Spleen (tissue), 11 donors: ENCODE measurements at regions not wholly inside any gene's neighbourhood (a gene's known extent, or its start where the extent isn't known, plus 50 kb on each side); places are given as distances from the start of the nearest gene placed in this dataset.

ENCODE experiments used
- DNase-seq: peaks from one replicate; pipeline ENCODE4 v3.0.0-alpha.2; 2020
- H3K27ac ChIP-seq, 8 donors: fragments of 200-600 bp; sonication (generic) in 7 of 8; 1 replicate in 4 of 8; 2 replicates in 4 of 8; pipeline versions ENCODE4 v1.5.0 to v1.8.0; 2016 to 2021; ENCODE audit warnings: inconsistent platforms in 4 of 8, mild to moderate bottlenecking in 4 of 8, moderate library complexity in 1 of 8
- H3K27me3 ChIP-seq, 7 donors: fragments of 200-600 bp; sonication (generic) in 6 of 7; replicated peaks in 1 of 7; 1 replicate in 4 of 7; 2 replicates in 3 of 7; pipeline versions ENCODE4 v1.5.0 to v1.8.0; 2016 to 2021; ENCODE audit warnings: inconsistent platforms in 3 of 7, mild to moderate bottlenecking in 1 of 7
- H3K36me3 ChIP-seq, 6 donors: fragments of 200-600 bp; sonication (generic) in 5 of 6; 1 replicate in 4 of 6; 2 replicates in 2 of 6; pipeline versions ENCODE4 v1.5.0 to v1.8.0; 2016 to 2021; ENCODE audit warnings: inconsistent platforms in 2 of 6
- H3K4me1 ChIP-seq, 6 donors: fragments of 200-600 bp; sonication (generic) in 5 of 6; 1 replicate in 3 of 6; 2 replicates in 3 of 6; pipeline versions ENCODE4 v1.5.0 to v1.8.0; 2016 to 2021; ENCODE audit warnings: inconsistent platforms in 3 of 6
- H3K4me3 ChIP-seq, 8 donors: fragments of 200-600 bp; sonication (generic) in 7 of 8; 1 replicate in 4 of 8; 2 replicates in 4 of 8; pipeline versions ENCODE4 v1.5.0 to v1.8.0; 2016 to 2021; ENCODE audit warnings: inconsistent platforms in 4 of 8, mild to moderate bottlenecking in 4 of 8, moderate library complexity in 2 of 8
- H3K9me3 ChIP-seq, 8 donors: fragments of 200-600 bp; sonication (generic) in 7 of 8; 1 replicate in 4 of 8; 2 replicates in 4 of 8; pipeline versions ENCODE4 v1.5.0 to v1.8.0; 2016 to 2021; ENCODE audit warnings: inconsistent platforms in 4 of 8
- POLR2A ChIP-seq, 3 donors: fragments of 450-650 bp; IDR thresholded peaks; one replicate each; pipeline ENCODE4 v1.5.1; 2017; ENCODE audit warnings: antibody characterized with exemption in 3 of 3, mild to moderate bottlenecking in 1 of 3
- POLR2AphosphoS5 ChIP-seq, 3 donors: sonication (generic); formaldehyde crosslinking; IDR thresholded peaks; one replicate each; pipeline ENCODE4 v1.5.1; 2017; ENCODE audit warnings: antibody characterized with exemption in 3 of 3
- WGBS, 5 donors: extraction: QIAGEN DNeasy Blood & Tissue Kit in 3 of 5; methylation state at CpG; one replicate each; pipeline versions ENCODE4 v1.1.5 to v1.1.7; 2013 to 2018; 5-methylcytosine and 5-hydroxymethylcytosine counted together
- intact Hi-C: fragments of 100-400 bp; cut with DNase I; formaldehyde crosslinking; loops from one replicate; pipeline ENCODE4 v1.15.0; 2023; ENCODE audit warnings: low total_unique reads
- TF ChIP-seq, protein P1 (sequence below), 11 experiments: fragments of 200-600 bp in 7 of 11; fragments of 450-650 bp in 4 of 11; sonication (generic) in 4 of 11; IDR thresholded peaks in 8 of 11; conservative IDR thresholded peaks in 3 of 11; 1 replicate in 7 of 11; 2 replicates in 4 of 11; pipeline versions ENCODE4 v1.4.0 to v1.8.0; 2016 to 2021; ENCODE audit warnings: antibody characterized with exemption in 11 of 11, inconsistent platforms in 4 of 11, mild to moderate bottlenecking in 1 of 11
- donor health status: healthy with polysubstance abuse.
- donor health status: DM: no; HTN: no; CAD: no; lungs with moderate emphysema.
- donor health status: DM: no; HTN: no; CAD: no.
- donor health status: Bipolar disorder and iron deficiency.
- donor health status: healthy.
- donor health status: DM: no; HTN: no; CAD: no.
- donor health status: DM: yes; HTN: yes; CAD: no.

DNA sequence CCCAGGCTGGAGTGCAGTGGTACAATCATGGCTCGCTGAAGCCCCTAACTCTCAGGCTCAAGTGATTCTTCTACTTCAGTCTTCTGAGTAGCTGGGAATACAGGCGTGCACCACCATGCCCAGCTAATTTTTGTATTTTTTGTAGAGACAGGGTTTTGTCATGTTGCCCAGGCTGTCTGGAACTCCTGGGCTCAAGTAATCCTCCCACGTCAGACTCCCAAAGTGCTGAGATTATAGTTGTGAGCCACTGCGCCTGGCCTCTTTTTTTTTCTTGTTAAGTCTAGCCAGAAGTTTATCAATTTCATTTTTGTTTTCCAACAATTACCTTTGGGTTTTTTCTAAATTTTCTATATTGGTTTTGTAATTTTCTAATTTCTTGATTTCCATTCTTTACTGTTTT, 100.6 kb downstream of the GC start:
- Histone ChIP-seq H3K4me1 (no peaks in the 10 kb centered on the region), H3K4me3 (no peak overlapping the region), H3K27me3 (peaks cover 0 to 5% (median 0%) of the 10 kb centered on the region in 7 donors), H3K9me3 (no peaks in the 10 kb centered on the region), H3K27ac (no peak overlapping the region), H3K36me3 (no peaks in the 10 kb centered on the region)
- intact Hi-C loops = no loop called here
- TF ChIP-seq POLR2A (IDR thresholded peaks at IDR 0.05) (no peak), POLR2AphosphoS5 (IDR thresholded peaks at IDR 0.05) (no peak)
- TF ChIP-seq, protein P1, sequence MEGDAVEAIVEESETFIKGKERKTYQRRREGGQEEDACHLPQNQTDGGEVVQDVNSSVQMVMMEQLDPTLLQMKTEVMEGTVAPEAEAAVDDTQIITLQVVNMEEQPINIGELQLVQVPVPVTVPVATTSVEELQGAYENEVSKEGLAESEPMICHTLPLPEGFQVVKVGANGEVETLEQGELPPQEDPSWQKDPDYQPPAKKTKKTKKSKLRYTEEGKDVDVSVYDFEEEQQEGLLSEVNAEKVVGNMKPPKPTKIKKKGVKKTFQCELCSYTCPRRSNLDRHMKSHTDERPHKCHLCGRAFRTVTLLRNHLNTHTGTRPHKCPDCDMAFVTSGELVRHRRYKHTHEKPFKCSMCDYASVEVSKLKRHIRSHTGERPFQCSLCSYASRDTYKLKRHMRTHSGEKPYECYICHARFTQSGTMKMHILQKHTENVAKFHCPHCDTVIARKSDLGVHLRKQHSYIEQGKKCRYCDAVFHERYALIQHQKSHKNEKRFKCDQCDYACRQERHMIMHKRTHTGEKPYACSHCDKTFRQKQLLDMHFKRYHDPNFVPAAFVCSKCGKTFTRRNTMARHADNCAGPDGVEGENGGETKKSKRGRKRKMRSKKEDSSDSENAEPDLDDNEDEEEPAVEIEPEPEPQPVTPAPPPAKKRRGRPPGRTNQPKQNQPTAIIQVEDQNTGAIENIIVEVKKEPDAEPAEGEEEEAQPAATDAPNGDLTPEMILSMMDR (IDR thresholded peaks at IDR 0.05 in 8 of 11, conservative IDR thresholded peaks at IDR 0.05 in 3 of 11) = no peak
- WGBS, 5 donors = 79 to 89% (median 87%) methylated on average over 4 of the region's 4 CpGs
- DNase-seq = no peak

DNA sequence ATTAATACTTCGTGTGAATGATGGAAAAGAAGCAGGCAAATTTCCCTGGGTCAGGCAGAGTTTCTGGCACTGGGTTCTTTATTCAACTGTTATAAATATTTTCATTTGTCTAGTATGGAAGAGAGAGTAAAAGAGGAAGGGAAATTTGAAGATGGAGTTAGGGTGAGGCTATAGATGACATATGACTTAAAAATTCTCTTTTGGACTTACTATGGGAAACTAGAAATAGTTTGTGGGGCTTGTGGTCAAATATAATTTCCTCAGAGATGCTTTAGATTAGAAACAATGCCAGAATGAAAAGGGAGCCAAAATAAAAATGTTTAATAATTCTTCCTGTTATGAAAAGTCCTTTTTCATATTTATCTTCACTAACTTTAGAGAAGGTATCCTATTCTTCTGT, 103.2 kb downstream of the GC start:
- no peaks in the 10 kb centered on the region for H3K4me1 ChIP-seq
- TF ChIP-seq POLR2A (IDR thresholded peaks at IDR 0.05) = no peak
- no peak for TF ChIP-seq POLR2AphosphoS5 (IDR thresholded peaks at IDR 0.05)
- TF ChIP-seq, protein P1 (IDR thresholded peaks at IDR 0.05 in 8 of 11, conservative IDR thresholded peaks at IDR 0.05 in 3 of 11) = no peak
- no peaks in the 10 kb centered on the region for H3K27me3 ChIP-seq
- H3K9me3 ChIP-seq = no peaks in the 10 kb centered on the region
- no peak overlapping the region for H3K27ac ChIP-seq
- DNase-seq = no peak
- H3K36me3 ChIP-seq = no peaks in the 10 kb centered on the region
- no peak overlapping the region for H3K4me3 ChIP-seq
- intact Hi-C loops = no loop called here
- 12 to 40% (median 30%) methylated on average over 1 of the region's 1 CpG for whole genome bisulfite sequencing, 5 donors

DNA sequence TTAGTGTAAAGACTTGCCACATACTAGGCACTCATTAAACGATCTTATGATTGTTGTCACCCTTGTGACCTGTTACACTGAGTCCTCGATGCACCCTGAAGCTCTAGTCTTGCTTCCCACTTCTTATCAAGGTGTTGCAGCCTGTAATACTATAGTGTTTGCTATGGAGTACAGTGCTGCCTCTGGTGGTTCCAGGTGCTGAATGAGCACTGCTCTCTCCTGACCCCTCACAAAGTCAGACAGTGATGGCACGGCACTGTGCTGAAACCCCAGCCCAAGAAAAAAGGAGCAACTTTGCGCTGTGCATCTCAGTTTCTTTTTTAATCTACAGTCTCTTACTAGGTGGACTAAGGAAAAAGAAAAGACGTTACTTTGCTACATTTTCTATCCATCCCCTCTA, 106.3 kb downstream of the GC start:
- intact Hi-C loops = no loop called here
- DNase-seq = no peak
- Histone ChIP-seq H3K27me3 (no peaks in the 10 kb centered on the region), H3K9me3 (no peaks in the 10 kb centered on the region), H3K27ac (no peak overlapping the region), H3K36me3 (no peaks in the 10 kb centered on the region), H3K4me1 (no peaks in the 10 kb centered on the region), H3K4me3 (no peak overlapping the region)
- 71 to 85% (median 77%) methylated on average over 5 of the region's 5 CpGs for WGBS, 5 donors
- TF ChIP-seq, protein P1 (IDR thresholded peaks at IDR 0.05 in 8 of 11, conservative IDR thresholded peaks at IDR 0.05 in 3 of 11) = no peak
- TF ChIP-seq POLR2AphosphoS5 (IDR thresholded peaks at IDR 0.05) (no peak), POLR2A (IDR thresholded peaks at IDR 0.05) (no peak)

DNA sequence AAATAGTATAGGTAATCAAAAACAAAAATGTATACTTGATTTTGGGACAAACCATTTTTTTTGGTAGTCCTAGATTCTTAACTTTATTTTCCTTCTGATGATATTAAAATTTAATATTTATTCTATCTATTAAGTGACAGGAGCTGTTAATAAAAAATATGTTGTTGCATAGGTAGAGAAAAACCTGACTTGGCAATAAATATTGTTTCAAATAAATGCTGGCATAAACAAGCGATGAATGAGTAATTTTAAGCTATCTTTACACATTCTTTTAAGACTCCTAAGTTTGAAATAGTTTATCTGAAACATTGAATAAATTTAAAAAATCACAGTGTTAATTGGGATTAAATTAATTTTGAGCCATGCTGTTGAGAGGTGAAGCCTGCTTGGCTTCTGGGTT, 114.6 kb downstream of the GC start:
- intact Hi-C loops = no loop called here
- Histone ChIP-seq H3K4me1 (no peaks in the 10 kb centered on the region), H3K9me3 (peaks cover 0 to 4% (median 0%) of the 10 kb centered on the region in 8 donors), H3K27me3 (peaks cover 0 to 6% (median 0%) of the 10 kb centered on the region in 7 donors), H3K36me3 (no peaks in the 10 kb centered on the region), H3K4me3 (no peak overlapping the region), H3K27ac (no peak overlapping the region)
- 87 to 97% (median 93%) methylated on average over 1 of the region's 1 CpG for WGBS, 5 donors
- no peak for TF ChIP-seq POLR2AphosphoS5 (IDR thresholded peaks at IDR 0.05)
- TF ChIP-seq POLR2A (IDR thresholded peaks at IDR 0.05) = no peak
- TF ChIP-seq, protein P1 (IDR thresholded peaks at IDR 0.05 in 8 of 11, conservative IDR thresholded peaks at IDR 0.05 in 3 of 11) = no peak
- no peak for DNase-seq
